Keratinocyte (primary cell): ENCODE measurements at regions not wholly inside any gene's neighbourhood (a gene's known extent, or its start where the extent isn't known, plus 50 kb on each side); places are given as distances from the start of the nearest gene placed in this dataset.

Experiments
- EZH2 ChIP-seq: IDR thresholded peaks from one replicate; pipeline ENCODE4 v1.6.1; 2012; ENCODE audit warnings: inconsistent platforms, mild to moderate bottlenecking, low read length, moderate library complexity
- TF ChIP-seq, protein P1 (sequence below), 3 experiments: IDR thresholded peaks in 1 of 3; conservative IDR thresholded peaks in 1 of 3; optimal IDR thresholded peaks in 1 of 3; 2 replicates in 2 of 3; 3 replicates in 1 of 3; pipeline versions ENCODE3 to v1.5.1; 2011; ENCODE audit warnings: low read length in 3 of 3, mild to moderate bottlenecking in 3 of 3, moderate library complexity in 2 of 3, control low read depth in 1 of 3, inconsistent platforms in 1 of 3; ENCODE audit not compliant: insufficient read depth in 2 of 3; ENCODE audit errors: extremely low read depth in 1 of 3

- TF ChIP-seq, protein P1, sequence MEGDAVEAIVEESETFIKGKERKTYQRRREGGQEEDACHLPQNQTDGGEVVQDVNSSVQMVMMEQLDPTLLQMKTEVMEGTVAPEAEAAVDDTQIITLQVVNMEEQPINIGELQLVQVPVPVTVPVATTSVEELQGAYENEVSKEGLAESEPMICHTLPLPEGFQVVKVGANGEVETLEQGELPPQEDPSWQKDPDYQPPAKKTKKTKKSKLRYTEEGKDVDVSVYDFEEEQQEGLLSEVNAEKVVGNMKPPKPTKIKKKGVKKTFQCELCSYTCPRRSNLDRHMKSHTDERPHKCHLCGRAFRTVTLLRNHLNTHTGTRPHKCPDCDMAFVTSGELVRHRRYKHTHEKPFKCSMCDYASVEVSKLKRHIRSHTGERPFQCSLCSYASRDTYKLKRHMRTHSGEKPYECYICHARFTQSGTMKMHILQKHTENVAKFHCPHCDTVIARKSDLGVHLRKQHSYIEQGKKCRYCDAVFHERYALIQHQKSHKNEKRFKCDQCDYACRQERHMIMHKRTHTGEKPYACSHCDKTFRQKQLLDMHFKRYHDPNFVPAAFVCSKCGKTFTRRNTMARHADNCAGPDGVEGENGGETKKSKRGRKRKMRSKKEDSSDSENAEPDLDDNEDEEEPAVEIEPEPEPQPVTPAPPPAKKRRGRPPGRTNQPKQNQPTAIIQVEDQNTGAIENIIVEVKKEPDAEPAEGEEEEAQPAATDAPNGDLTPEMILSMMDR (optimal IDR thresholded peaks at IDR 0.05 in 1 of 3, IDR thresholded peaks at IDR 0.05 in 1 of 3, conservative IDR thresholded peaks at IDR 0.05 in 1 of 3; ENCODE audit: extremely low read depth in 1 of 3, insufficient read depth in 2 of 3, low read length in 3 of 3) = no peak
- TF ChIP-seq EZH2 = no peak
These were observed 112.0 kb upstream of the RAB4A start for GRCh38 chr1:229158927-229159326.
